ENCODE measurements at regions not wholly inside any gene's neighbourhood (a gene's known extent, or its start where the extent isn't known, plus 50 kb on each side); places are given as distances from the start of the nearest gene placed in this dataset.

DNA sequence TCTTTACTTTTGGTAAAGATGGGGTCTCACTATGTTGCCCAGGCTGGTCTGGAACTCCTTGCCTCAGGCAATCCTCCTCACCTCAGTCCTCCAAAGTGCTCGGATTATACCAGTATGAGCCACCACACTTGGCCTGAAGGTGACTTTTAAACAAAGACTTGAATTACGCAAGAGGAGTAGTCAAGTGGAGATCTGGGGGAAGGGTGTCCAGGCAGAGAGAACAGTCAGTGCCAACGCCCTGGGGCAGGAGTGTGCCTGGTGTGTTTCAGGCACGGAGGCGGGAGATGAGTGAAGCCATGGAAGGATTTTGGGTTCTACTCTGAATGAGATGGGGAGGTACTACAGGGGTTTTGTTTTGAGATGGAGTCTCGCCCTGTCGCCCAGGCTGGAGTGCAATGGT is 82.6 kb upstream of the NPTX2 start:
- no peaks in the 10 kb centered on the region for H3K27me3 ChIP-seq (ENCODE audit: low read depth)
- no peaks in the 10 kb centered on the region for H3K36me3 ChIP-seq (replicated peaks)
- no peak overlapping the region for H3K4me3 ChIP-seq
- DNase-seq (ENCODE audit: low spot score in 2 of 2), result no peak
- in situ Hi-C loops (cut with MboI; ENCODE audit: low sequenced_read_pairs), result no loop called here
- no peaks in the 10 kb centered on the region for H3K4me1 ChIP-seq
- H3K9me3 ChIP-seq, result no peaks in the 10 kb centered on the region; the same call in 1 of the 2 replicates

DNA sequence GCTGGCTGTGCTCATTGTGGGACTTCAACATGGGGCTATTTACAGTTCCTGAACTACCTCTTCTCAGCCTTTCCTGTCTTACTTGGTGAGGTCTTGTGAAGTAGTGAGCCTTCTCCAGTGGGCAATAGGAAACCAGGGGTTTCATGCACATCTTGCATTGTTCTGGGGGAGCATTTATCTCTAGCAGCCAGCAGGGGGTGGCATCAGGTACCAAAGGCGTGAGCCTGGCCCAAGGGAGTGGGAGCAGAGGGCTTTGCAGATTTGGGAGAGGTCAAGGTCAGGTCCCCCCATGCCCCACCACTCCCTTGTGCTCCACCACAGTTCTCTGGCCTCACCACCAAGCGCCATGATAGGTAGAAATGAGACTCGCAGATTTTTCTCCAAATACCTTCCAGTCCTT is 85.4 kb upstream of the NPTX2 start:
- Histone ChIP-seq H3K9me3 (no peaks in the 10 kb centered on the region; the same call in 1 of the 2 replicates), H3K36me3 (replicated peaks) (no peaks in the 10 kb centered on the region), H3K4me1 (no peaks in the 10 kb centered on the region), H3K4me3 (no peak overlapping the region), H3K27me3 (ENCODE audit: low read depth) (no peaks in the 10 kb centered on the region)
- in situ Hi-C loops (cut with MboI; ENCODE audit: low sequenced_read_pairs), result no loop called here
- DNase-seq (ENCODE audit: low spot score in 2 of 2), result no peak

DNA sequence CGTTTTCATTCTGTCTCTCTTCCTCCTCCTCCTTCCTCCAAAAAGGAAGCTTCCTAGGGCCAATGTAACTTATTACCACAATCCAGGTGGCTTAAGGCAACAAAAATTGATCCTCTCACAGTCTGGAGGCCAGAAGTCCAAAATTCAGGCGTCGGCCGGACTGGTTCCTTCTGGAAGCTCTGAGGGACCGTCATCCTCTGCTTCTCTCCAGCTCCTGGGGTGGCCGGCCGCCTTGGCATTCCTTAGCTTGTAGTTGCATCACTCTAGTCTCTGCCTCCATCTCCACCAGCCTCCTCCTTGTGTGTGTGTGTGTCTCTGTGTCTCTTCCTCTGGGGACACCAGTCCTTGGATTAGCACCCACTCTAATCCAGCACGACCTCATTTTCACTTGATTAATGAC is 89.0 kb upstream of the NPTX2 start:
- in situ Hi-C loops (cut with MboI; ENCODE audit: low sequenced_read_pairs), result no loop called here

DNA sequence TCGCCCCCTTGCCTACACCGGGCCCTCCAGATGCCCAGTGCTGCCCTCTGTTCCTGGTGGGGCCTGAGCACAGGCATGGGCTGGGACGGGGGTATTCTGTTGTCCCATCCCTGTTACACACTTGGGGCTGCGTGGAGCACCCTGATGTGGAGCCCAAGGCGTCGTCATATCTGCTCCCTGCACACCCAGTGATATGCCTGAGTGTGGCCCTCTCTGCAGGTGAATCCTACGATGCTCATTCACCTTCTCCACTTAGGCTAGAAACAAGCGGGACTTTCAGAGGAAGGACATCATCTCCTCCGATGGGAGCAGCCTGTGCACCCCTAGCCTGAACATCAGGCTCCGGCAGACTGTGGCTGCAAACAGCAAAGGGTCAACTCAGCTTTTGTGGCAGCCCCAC is 91.0 kb upstream of the NPTX2 start:
- H3K36me3 ChIP-seq (replicated peaks), result no peaks in the 10 kb centered on the region
- no peak overlapping the region for H3K4me3 ChIP-seq
- H3K27me3 ChIP-seq (ENCODE audit: low read depth), result no peaks in the 10 kb centered on the region
- no peaks in the 10 kb centered on the region for H3K4me1 ChIP-seq
- no peak for DNase-seq (ENCODE audit: low spot score in 2 of 2)
- in situ Hi-C loops (cut with MboI; ENCODE audit: low sequenced_read_pairs), result no loop called here
- no peaks in the 10 kb centered on the region; the same call in 1 of the 2 replicates for H3K9me3 ChIP-seq

More for the DNA sequence above, 89.0 kb upstream of the NPTX2 start:
- Histone ChIP-seq H3K36me3 (replicated peaks) (no peaks in the 10 kb centered on the region), H3K27me3 (ENCODE audit: low read depth) (no peaks in the 10 kb centered on the region), H3K4me3 (no peak overlapping the region), H3K9me3 (no peaks in the 10 kb centered on the region; the same call in 1 of the 2 replicates), H3K4me1 (no peaks in the 10 kb centered on the region)
- DNase-seq (ENCODE audit: low spot score in 2 of 2), result no peak

DNA sequence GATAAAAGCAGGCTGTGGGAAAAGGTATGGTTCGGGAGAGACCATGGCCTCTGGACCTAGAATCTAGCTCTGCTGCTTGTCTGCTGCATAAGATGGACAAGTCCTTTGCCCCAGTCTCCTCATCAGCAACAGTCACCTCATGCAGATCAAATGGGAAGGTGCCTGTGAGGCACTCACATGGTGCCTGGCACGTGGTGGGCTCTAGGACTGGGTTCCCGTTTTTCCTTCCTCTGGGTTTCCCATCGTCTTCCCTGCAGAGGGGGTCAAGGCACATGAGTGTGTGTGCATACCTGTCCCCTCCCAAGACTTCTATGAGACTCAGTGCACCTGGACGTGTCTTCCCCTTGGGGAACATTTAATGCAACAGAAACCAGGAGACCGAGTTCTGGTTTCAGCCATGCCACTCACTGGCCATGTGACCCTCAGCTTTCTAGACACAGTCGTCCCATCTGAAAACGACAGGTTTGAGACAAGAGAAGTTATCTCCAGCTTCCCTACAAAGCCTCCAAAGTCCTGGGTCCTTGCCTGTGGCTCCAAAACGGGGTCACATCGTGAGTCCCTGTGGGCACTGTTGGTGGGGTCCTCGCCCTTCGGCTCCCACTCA is 95.9 kb upstream of the NPTX2 start:
- Histone ChIP-seq H3K9me3 (no peaks in the 10 kb centered on the region), H3K4me3 (no peak overlapping the region), H3K36me3 (replicated peaks) (no peaks in the 10 kb centered on the region), H3K27me3 (ENCODE audit: low read depth) (no peaks in the 10 kb centered on the region), H3K4me1 (no peaks in the 10 kb centered on the region)
- in situ Hi-C loops (cut with MboI; ENCODE audit: low sequenced_read_pairs), result no loop called here
- no peak for DNase-seq (ENCODE audit: low spot score in 2 of 2)

DNA sequence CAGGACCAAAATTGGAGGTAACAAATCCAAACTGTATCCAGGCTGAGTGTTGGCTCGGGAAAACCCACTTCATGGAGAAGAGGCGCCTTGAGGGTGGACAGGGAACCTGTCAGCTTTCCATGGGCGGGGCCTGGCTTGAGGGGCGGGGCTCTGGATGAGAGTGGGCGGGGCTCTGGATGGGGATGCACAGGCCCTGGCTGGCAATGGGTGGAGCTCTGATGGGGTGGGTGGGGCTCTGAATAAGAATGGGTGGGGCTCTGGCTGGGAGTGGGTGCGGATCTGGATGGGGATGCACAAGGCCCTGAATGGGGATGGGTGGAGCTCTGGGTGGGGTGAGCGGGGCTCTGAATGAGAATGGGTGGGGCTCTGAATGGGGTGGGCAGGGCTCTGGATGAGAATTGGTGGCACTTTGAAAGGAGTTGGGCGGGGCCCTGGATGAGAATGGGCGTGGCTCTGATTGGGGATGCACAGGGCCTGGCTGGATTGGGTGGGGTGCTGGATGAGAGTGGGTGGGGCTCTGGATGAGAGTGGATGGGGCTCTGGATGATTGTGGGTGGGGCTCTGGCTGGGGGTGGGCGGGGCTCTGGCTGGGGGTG is 96.6 kb upstream of the NPTX2 start:
- Histone ChIP-seq H3K4me3 (no peak overlapping the region), H3K9me3 (no peaks in the 10 kb centered on the region), H3K27me3 (ENCODE audit: low read depth) (no peaks in the 10 kb centered on the region), H3K4me1 (no peaks in the 10 kb centered on the region), H3K36me3 (replicated peaks) (no peaks in the 10 kb centered on the region)
- in situ Hi-C loops (cut with MboI; ENCODE audit: low sequenced_read_pairs), result no loop called here
- peak in 1 of 2 experiments; percentile 37 for DNase-seq (ENCODE audit: low spot score in 2 of 2)

DNA sequence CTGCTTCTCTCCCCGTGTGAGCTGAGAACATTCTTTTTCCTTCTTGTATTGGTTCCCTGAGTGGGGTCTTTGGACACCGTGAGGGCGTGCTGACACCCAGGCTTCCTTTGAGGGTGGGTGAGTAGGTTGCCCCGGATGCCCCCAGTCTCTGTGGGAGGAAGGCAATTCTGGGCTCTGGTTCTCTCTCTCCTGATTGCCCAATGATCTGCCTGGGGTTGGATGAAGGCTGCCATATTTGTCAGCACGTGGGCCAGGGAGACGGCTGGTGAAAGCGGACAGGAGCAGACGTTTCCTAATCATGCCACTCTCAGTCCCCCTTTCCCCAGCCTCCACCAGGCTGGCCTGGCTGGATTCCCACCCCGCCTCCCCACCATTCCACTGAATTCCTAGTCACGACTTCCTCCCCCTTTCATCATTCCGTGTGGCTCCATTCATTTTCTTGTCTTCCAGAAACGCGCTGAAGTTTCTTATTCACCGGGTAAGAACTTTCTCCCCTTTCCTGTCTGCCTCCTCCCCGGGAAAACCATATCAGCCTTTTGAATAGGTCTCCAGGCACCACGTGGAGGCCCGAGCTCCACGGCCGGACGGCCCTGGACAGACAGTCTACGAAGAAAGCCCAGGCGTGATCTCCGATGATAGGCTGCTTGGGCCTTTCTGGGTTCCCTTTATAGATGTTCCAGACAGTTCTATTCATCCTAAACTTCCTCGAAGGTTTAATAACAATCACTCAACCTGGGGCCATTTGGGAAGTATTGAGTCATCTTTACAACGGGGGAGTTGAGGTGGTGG is 98.7 kb upstream of the NPTX2 start:
- no peaks in the 10 kb centered on the region for H3K36me3 ChIP-seq (replicated peaks)
- no peaks in the 10 kb centered on the region for H3K4me1 ChIP-seq
- DNase-seq (ENCODE audit: low spot score in 2 of 2), result no peak
- H3K4me3 ChIP-seq, result no peak overlapping the region
- no peaks in the 10 kb centered on the region for H3K27me3 ChIP-seq (ENCODE audit: low read depth)
- H3K9me3 ChIP-seq, result no peaks in the 10 kb centered on the region
- in situ Hi-C loops (cut with MboI; ENCODE audit: low sequenced_read_pairs), result no loop called here

DNA sequence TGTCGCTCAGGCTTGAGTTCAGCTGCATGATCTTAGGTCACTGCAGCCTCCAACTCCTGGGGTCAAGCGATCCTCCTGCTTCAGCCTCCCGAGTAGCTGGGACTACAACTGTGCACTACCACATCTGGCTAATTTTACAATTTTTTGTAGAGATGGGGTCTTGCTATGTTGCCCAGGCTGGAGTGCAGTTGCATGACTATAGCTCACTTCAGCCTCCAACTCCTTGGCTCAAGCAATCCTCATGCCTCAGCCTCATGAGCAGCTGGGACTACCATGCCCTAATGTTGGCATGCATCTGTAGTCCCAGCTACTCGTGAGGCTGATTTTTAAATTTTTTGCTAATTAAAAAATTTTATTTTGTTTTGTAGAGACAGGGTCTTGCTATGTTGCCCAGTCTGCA is 101.9 kb upstream of the NPTX2 start:
- Histone ChIP-seq H3K4me1 (no peaks in the 10 kb centered on the region), H3K9me3 (no peaks in the 10 kb centered on the region), H3K4me3 (no peak overlapping the region), H3K27me3 (ENCODE audit: low read depth) (no peaks in the 10 kb centered on the region), H3K36me3 (replicated peaks) (no peaks in the 10 kb centered on the region)
- in situ Hi-C loops (cut with MboI; ENCODE audit: low sequenced_read_pairs), result no loop called here
- no peak for DNase-seq (ENCODE audit: low spot score in 2 of 2)

DNA sequence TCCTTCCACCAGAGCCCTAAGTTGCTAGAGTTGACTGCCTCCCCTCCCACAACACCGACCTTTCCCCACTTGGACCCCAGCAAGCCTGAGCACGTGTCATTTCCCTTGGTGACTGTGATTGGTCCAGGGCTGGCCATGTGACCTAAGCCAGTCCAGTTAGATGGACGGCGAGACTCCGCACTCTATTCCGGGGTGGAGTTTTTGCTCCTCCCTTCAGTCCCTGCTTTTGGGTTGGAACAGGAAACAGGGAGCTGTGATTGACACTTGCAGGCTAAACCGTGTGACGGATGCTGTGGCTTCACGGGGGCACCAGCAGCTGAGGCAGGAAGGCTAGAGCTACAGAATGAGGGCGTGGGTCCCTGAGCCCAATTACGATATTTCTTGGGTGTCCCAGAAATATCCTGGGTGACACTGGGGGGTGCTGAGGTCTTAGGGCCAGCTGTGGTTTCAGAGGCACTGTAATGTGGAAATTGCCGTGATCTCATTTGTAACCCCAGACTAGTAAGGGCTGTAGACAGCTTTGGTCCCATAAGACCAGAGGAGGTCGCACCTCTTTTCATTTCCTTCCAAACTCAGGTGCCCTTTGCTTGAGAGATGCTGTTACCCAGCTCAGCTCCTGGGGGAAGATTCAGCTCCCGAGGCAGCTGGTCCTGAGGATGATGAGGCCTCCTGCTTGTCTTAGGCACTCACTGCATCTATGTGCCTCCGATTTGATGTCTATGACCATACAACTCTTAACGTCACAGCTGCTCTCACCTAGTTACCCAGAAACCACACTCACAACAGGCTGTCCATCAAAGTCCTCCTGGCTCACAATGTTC is 102.7 kb upstream of the NPTX2 start:
- peak in 1 of 2 experiments; percentile 26 for DNase-seq (ENCODE audit: low spot score in 2 of 2)
- Histone ChIP-seq H3K4me3 (no peak overlapping the region), H3K36me3 (replicated peaks) (no peaks in the 10 kb centered on the region), H3K4me1 (no peaks in the 10 kb centered on the region), H3K27me3 (ENCODE audit: low read depth) (peaks cover under 1% of the 10 kb centered on the region; the same call in 1 of the 2 replicates), H3K9me3 (no peaks in the 10 kb centered on the region)
- in situ Hi-C loops (cut with MboI; ENCODE audit: low sequenced_read_pairs), result no loop called here

DNA sequence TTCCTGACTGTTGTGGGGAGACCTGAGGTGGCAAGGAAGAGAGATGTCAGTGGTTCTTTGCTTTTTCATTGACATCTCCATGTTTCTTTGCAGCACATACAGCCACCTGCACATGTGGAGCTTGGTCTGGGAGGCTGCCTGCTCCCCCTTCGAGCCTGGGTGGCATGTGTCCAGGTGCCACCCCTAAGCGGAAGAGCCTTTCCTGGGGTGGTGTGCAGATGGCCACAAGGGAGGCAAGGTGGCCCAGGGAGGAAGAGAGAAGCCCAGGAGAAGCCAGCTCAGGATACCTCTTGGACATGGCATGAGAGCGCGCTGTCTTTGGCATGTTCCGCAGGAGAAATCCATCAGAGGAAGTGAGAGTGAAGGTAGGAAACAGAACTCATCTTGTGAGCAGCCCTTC is 105.9 kb upstream of the NPTX2 start:
- Histone ChIP-seq H3K9me3 (no peaks in the 10 kb centered on the region), H3K27me3 (ENCODE audit: low read depth) (peaks cover 5% of the 10 kb centered on the region; the same call in 1 of the 2 replicates), H3K4me1 (no peaks in the 10 kb centered on the region), H3K36me3 (replicated peaks) (no peaks in the 10 kb centered on the region), H3K4me3 (no peak overlapping the region)
- DNase-seq (ENCODE audit: low spot score in 2 of 2), result no peak
- in situ Hi-C loops (cut with MboI; ENCODE audit: low sequenced_read_pairs), result no loop called here

DNA sequence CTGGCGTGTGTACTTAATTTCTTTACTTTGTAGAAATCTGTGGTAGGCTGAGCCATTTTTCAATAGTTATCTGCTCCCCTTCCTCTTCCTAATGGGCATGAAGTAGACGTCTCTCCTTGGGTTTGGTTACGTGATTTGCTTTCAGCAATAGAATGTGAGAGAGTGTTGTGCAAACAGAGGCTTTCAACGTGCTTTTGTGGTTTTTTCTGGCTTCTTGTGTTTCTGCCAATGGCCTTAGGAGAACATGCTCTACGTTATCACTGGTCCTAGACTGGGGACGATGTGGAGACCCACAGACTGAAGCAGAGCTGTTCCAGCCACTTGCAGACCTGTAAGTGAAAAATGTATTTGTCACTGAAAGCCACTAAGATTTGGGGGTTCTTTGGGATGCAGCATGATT is 107.2 kb upstream of the NPTX2 start:
- no peaks in the 10 kb centered on the region for H3K4me1 ChIP-seq
- DNase-seq (ENCODE audit: low spot score in 2 of 2), result no peak
- in situ Hi-C loops (cut with MboI; ENCODE audit: low sequenced_read_pairs), result no loop called here
- no peaks in the 10 kb centered on the region for H3K36me3 ChIP-seq (replicated peaks)
- H3K27me3 ChIP-seq (ENCODE audit: low read depth), result peaks cover 5% of the 10 kb centered on the region; the same call in 1 of the 2 replicates
- no peak overlapping the region for H3K4me3 ChIP-seq
- no peaks in the 10 kb centered on the region for H3K9me3 ChIP-seq

DNA sequence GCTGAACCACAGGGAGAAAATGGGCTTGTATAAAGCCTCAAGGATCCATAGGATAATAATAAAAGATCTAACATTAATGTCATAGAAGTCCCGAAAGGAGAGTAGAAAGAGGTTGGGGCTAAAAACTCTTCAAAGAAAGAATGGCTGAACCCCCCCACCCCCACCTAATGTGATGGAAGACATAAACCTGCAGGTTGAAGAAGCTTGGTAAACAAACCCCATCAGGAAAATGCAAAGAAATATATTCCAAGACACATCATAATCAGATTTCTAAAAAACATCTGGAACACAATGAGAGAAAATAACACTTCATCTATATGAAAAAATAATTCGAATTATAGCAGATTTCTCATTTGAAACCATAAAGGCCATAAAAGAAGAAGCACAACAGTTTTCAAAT is 105.6 kb upstream of the BAIAP2L1 start:
- no peaks in the 10 kb centered on the region for H3K9me3 ChIP-seq
- peaks cover 5% of the 10 kb centered on the region; the same call in 1 of the 2 replicates for H3K27me3 ChIP-seq (ENCODE audit: low read depth)
- H3K36me3 ChIP-seq (replicated peaks), result no peaks in the 10 kb centered on the region
- DNase-seq (ENCODE audit: low spot score in 2 of 2), result no peak
- H3K4me3 ChIP-seq, result no peak overlapping the region
- no peaks in the 10 kb centered on the region for H3K4me1 ChIP-seq
- in situ Hi-C loops (cut with MboI; ENCODE audit: low sequenced_read_pairs), result no loop called here

DNA sequence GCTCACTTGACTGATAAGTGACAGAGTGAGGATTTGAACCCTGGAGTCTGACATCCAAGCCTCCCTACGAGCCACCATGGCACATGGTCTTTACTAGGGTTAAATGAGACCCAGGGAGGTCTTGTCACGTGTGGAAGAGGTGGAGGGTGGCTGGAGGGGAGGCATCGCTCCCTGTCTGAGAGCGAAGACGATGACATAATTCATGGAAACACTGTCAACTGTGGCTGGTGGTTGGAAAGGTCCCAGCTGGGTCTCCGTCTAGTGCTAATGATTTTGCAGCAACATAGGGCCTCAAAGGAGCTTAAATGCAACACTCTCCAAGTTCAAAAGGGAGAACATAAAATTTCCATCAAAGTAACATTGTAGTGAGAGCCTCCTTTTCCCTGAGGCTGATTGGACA is 99.9 kb upstream of the BAIAP2L1 start:
- Histone ChIP-seq H3K36me3 (replicated peaks) (no peaks in the 10 kb centered on the region), H3K4me1 (no peaks in the 10 kb centered on the region), H3K4me3 (no peak overlapping the region), H3K9me3 (no peaks in the 10 kb centered on the region), H3K27me3 (ENCODE audit: low read depth) (no peaks in the 10 kb centered on the region)
- no peak for DNase-seq (ENCODE audit: low spot score in 2 of 2)
- in situ Hi-C loops (cut with MboI; ENCODE audit: low sequenced_read_pairs), result no loop called here
